Stimulated activated CD4-positive, alpha-beta T cell treated with anti-CD3 and anti-CD28 coated beads, Interleukin-2, amount 100 ng/mL, for 48 hours (primary cell): ENCODE measurements at regions not wholly inside any gene's neighbourhood (a gene's known extent, or its start where the extent isn't known, plus 50 kb on each side); places are given as distances from the start of the nearest gene placed in this dataset.

Source experiments
- DNase-seq, 2 donors: peaks; one replicate each; pipeline ENCODE4 v3.0.0-alpha.2; 2020

DNA sequence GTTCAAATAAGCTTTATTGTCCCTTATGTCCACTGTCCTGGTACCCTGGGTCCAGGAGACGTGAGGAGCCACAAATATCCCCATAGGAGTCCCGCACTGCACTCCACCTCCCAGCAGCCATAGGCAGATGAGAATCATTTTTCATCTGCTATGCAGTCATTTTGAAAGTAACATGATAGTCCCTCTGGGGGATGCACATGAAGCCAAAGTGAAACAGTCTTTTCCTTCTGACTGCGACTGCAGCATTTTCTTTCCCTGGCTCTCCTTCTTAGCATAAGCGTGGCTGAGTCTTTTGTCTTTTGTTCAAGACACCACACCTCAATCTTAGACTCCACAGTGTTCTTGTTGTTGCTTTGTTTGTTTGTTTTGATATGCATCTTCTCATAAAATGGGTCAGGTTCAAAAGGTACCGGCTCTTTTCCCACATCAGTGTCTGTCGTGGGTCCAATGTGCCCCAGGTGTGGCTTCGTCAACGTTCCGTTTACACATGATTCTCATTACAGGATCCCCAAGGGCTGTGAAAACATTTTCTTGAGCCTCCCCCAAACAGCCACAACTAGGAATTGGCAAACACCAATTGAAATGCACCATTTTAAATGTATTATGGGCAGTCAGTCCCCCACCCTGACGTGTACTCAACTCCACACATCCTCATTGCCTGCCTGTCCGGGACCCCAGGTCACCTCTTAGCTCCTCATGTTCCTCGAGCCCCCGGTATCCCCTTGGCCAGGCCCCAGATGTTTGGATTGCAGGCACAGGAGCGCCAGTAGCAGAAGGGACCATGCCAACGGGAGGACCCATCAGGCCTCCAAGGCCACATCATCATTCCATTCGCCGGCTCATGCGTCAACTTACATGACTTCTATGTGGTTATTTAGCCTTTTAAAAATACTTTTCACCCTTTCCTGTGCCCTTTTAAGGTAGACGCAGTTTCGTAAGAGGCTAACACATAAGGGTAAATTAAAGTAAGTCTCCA, 237.8 kb upstream of the DAPK1 start:
- DNase-seq: no peak

DNA sequence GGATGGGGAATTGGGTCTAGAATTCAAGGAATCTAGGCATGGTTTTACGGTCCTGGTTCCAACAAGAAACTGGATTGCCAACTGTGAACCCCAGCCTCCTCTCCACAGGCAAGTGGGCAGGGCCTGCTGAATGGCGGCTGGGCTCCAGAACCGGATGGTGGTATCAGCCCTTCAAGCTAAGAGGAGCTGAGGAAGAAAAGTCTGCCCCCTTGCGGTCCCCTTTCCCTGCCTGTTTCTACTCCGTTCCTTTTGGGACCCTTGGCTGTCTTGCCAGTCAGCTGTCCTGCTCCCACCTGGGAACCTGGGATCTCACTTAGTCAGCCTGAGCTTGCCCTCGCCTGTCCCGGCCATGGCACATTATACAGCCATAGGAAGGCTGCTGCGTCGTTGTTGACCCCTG, 234.4 kb upstream of the DAPK1 start:
- DNase-seq: no peak

DNA sequence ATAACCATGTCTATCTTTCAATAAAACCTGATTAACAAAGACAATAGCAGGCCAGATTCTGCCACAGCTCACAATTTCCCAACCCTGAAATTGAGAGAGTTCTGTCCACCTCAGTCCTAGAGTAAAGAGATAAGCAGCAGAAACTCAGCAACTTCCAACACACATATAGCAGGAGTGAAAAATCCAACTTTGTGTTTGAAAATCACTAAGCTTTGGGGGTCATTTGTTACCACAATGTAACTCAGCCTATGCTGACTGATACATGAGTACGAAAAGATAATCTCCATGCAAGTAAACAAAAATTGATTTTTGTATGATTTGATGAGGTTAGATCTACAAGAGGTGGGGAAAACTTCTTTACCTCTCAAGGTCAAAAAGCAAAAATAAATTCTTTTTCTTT, 231.0 kb upstream of the DAPK1 start:
- DNase-seq: no peak

DNA sequence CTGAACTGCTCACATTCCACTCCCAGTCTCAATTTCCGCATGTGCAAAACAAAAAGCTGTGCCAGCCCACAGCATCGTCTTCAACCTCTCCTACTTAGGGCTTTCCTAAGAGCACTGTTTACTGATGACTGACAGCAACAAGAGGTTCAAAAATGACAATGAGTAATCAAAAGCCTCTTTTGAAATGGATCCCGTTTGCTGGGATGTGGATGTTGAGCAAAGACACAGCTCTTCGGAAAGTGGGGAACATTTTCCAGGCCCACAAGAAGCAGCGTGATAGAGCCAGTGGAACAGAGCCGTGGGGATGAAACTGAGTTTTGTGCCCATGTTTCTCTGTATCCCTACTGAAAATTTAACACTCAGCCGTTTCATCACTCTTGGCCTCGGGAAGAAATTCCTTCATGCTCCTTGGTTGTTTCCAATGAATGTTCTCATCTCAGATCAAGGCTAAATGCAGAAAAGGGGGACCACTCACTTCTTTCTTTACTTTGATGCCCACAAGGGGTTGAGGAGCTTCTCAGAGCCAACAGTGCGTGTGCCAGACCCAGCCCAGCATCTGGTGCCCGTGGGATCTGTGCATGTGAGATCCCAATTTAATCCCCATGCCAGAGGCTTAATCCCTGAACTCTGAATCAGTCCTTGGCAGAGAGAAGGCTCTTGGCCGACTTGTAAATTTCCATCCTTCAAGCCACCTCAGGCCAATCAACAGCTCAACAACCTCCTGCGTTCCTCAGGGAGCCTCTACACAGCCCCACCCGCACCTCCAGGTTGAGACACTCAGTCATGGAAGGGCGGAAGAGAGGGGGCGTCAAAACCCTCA, 230.2 kb upstream of the DAPK1 start:
- DNase-seq: no peak

DNA sequence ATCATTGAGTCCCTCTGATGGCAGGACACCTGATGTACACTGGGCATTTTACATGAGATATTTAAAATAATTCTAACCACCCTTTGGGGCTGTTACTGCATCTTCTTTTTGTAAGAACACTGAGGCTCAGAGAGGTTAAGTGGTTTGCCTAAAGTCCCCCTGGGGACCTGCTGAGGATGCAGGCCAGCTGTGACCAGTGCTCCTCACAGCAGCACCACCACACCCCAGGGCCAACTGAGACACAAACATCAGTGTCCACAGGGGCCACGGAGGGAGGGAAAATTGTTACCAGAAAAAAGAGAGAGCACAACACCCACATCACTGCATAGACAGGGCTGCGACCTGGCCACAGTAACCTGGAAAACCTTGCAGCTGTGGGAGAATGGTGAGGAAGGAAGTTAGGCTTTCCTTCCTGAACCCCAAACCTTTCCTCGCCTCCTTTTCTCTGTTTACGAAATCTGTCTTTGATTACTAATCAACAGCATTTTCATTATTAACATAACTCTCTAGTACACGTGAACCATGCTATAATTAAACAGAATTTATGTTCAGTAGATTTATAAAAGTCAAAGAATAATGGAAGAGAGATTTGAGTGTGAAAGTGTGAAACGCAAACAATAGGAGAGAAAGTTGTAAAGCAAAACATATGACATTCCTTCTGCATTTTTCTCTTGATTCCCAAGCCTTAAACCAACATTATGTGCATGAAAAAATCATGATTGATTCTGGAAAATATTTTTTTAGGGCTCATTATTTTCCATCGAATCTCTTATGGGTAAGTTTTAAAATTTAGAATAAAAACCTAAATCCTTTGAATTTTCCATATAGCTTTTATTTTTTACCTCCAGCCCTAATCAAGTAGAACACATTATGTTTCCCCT, 228.1 kb upstream of the DAPK1 start:
- DNase-seq: no peak

DNA sequence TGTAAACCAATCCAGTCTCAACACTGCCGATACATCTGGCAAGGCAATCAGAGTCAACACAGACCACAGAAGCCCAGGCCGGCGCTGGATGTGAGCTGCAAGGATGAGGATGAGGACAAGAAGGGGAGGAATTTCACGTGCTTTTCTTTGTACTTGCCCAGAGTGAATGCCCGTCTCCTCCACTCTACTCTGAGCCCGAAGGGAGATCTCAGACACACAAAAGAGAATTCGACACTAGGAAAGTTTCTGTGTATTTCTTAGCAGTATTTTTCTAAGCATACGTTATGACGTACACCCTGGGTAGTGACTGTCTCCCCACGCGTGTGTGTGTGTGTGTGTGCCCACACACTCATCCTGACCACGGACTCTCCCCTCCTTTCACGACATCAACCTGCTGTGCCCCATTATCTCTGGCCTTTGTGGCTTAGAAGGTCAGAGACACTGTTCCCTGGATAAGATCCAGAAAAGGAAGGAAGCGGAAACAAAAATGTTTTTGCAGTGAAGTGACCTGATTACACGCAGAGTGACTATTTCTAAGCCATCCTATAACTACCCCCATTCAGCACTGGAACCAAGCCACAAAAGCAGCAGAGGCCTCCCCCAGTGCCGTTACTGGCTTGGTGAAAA, 227.3 kb upstream of the DAPK1 start:
- DNase-seq: no peak

DNA sequence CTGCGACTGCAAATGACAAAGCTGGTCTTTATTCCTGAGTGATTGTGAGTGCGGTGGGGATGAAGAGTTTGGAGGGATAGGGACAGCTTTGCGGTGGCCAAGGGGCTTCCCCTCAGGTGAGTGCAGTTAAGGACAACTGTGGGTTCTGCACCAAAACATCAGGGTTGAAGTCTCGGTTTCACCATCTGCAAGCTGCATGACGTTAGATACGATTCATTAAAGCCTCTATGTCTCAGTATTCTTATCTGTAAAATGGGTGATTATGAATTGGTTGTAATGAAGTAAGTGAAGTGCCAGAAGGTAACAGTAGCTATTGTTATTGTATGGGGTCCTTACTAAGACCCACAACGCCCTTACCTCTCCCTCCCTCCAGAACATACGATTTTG, 226.8 kb upstream of the DAPK1 start:
- no peak for DNase-seq

DNA sequence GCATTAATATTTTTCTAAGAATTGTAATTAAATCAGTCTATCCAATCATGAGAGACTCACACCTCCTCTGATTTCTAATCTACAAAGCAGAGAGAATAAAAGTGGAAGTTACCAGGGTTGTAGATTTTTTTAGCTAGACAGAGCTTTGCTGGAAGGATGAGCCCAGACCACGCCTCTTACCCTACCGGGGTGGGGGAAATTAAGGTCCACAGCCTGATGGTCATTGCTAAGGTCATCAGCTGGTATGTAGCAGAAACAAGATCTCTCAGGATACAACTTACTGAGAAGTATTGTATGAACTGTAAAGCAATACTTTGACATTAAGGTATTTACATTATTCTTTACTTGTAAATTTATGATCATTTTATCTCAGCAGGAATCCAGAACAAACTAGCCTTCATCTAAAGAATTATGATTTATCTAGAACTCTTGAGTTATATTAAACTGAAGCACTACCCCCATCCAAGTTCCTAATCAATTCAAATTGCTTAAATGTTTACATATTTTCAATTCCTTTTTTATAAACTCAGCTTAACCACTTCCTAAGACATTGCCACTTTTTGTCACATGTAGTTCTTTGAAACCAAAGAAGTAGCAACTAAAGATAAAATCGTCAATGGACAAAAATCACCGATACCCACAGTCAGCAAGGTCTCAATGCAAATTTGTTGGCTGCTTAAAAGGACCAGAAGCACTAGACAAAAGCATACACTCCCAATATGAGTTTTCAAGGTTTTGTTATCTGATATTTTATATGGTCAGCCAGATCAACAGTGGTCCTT, 225.8 kb upstream of the DAPK1 start:
- no peak for DNase-seq

DNA sequence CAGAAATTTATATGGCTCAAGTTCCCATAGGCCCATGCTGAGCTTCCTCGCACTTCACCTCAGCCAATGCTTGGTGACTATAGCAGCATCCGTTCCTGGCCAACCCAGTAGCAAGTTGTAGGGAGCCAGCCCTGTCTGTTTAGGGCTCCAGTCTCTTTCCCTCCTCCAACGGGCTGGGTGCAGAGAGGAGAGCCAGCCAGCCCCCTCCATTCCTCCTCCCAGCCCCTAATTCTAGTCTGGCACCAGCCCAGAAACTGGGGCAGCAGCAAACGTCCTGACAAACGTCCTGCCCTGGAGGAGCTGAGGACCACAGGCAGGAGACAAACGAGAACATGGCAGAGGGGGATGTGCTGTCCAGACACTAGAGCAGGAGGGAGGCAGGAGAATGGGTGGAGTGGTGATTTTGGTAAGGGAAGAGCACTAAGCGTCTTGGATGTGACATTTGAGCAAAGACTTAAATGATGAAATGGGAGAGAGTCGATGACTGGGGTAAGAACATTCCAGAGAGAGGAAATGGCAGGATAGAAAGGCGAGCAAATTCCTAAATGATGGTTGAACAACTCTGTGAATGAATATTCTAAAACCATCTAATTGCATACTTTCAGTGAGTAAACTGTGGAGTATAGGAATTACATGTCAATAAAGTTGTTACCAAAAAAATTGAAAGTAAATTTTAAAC, 222.5 kb upstream of the DAPK1 start:
- DNase-seq: no peak

DNA sequence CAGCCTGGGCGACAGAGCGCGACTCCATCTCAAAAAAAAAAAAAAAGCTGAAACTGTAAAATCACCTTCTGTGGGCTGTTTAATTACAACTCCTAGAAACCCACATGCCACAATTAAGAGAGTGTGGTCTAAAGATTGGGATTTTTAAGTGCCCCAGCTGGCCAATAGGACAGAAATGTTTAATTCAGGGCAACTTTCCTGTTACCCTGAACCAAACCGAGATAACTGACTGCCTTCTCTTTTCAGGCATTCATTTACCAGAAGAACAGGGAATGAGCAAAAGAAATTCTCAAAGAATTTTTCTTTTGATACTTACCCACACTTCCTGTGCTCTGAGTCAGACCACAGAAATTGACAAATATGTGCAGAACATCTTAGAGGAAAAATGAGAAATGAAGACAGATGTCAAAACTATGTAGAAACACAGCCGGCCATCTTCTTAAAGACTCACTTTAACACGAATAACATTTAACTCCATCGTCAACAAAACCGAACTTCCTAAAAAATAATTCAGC, 221.3 kb upstream of the DAPK1 start:
- DNase-seq: no peak

DNA sequence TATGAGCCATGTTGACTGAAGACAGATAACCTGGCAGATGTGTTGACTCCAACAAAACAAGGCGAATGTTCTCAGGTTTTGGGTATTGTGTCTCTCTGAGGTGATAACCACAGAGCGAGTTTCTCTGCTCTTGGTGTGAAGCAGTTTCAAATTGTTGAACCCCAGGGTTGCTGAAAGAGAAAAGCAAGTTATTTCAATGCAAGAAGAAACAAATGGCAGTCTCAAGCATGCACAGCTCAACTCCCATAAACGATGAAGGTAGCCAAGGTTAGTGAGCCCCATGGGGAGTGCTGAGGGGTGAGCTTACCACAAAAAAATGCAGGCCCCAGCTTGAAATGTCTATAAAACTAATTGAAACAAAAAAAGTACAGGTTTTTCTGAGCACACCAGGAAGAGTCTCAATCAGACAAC, 220.8 kb upstream of the DAPK1 start:
- DNase-seq: no peak

DNA sequence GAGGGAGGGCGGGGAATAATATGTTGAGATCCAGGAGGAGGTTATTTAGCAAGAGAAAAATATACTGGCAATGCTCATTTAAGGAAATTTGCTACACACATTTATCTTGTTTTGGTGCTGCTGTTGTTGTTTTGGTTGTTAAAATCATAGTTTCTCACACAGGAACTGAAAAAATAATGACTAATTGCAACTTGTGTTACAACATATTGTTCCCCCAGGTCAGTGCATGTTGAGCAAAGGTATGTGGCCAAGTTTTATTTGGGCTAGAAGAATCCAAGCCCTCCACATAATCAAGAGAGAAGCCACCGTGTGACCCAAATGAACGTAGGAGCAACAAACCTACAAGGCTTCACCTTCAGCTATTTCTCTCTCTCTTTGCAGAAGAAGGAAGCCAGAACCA, 220.3 kb upstream of the DAPK1 start:
- DNase-seq: no peak

DNA sequence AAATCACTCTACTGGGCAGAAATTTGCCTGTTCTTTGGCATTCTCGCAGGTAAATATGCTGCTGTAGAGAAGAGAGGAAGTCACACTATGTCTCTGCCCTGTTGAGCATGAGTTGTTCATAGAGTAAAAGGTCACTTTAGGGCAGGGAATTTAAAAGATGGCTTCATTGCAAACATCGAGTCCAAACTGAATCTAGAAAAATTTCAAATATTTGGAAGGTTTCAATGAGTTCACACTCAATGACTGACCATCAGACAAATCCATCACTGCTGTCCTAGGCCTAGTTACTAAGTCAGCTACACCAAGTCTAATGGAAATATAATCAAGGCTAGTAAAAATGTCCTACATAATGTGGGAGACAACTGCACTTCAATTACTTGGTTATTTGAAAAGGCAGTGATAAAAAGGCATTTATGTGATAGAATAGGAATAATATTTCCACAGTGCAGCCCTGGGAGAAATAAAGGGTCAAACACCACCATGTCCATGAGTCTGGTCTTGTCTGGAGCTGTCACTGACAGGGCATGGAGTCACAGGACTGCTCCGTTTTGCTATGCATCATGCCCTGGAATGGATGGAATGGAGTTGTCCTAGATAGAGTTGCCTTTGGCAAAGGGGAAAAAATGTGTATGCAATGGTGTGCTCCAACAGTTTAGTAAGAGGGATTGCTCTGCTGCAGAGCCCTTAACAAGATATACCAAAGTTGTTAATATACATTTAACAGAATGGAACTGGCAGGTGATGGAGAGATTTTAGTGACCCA, 218.5 kb upstream of the DAPK1 start:
- no peak for DNase-seq

DNA sequence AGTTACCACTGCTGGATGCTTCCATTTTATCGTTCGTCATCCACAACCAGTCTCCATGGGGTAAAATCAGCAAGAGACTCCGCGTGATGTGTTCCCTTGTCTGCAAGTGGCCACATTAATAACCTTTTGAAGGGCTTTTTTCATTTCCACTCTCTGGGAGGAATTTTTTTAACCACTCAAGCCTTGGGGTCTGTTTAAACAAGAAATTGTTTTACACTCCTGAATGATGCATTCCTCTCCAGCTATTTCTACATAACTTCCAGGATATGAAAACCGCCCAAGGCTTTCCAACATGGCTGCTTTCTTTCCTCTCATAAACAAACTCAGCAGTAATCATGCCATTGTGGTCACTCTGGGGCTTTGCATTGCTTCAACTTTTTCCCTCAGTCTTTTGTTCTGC, 217.2 kb upstream of the DAPK1 start:
- no peak for DNase-seq

DNA sequence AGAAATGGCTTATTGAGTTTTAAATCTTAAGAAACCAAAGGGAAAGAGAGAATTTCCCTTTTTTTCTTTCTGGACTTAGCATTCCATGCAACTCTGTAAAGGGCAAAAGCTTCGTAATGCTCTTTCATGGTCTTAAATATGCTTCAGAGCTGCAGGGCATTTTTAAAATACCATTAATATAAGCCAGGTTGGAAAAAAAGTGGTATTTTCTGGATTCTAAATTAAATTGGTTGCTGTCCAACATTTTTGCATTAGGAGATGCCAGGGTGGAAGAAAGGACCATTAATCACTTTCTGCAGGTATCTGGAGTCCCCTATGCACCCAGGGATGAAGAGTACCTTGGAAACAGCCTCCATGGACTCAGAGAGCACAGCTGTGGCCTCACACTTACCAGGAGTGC, 215.1 kb upstream of the DAPK1 start:
- DNase-seq: no peak

DNA sequence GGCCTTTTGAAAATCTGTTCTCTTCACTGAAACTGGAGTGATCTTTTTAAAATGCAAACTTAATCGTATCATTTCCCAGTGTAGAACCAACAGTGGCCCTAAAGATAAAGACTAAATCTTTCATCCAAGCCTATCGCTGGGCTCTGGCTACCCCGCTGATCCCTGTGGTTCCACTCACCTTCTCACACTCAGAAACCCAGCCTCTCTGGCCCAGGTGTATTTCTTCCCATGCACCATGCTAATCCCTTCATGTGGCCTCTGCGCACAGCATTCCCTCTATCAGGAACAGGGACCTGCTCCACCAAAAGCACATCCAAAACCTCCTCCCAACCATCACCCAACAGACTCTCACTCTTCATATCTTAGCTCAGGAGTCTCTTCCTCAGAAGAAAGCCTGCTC, 214.1 kb upstream of the DAPK1 start:
- no peak for DNase-seq

DNA sequence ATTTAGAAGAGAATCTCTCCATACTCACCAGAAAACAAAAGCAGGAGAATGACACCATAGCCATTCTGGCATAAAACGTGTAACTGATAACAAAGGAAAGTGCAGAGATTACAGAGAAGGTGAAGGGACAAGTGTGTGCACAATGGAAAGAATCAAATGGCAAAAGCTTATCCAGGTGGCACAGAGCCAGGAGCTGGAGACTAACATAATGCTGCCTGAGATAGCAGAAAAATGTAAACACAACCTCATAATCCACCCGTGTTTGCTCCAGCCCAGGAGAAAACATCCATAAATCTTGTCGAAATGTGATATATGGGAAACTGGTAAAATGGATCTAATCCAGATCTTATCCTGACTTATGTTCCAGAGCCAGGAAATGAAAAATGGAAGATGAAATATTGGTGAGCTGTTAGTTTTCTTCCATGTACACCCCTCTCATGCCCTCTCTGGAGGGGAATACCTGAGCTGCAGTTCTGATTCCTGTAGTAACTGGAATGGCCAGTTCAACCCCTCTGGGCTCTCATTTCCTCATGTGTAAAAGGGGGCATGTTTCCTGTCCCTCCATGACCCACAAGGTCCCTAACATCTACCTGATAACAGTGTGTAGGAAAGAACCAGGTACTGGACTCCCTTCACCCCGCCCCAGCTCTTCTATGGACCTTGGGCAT, 212.3 kb upstream of the DAPK1 start:
- DNase-seq: no peak

DNA sequence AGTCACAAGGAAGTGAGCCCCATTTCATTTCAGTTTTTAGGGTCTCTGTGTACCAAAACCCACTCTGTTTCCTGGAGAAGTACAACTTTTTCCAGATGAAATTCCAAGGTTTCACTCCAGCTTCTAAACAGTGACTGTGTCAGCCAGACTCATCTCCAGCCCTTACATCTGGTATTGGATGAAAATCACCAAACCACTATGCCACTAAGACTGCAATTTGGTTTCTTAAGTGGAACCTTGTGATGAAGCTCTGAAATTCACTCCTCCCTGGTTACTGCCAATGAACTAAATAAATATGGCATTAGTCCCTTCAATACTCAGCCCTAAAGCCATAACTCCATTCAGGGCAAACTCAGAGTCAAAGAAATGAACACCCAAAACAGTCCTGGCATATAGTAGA, 211.2 kb upstream of the DAPK1 start:
- DNase-seq: no peak

DNA sequence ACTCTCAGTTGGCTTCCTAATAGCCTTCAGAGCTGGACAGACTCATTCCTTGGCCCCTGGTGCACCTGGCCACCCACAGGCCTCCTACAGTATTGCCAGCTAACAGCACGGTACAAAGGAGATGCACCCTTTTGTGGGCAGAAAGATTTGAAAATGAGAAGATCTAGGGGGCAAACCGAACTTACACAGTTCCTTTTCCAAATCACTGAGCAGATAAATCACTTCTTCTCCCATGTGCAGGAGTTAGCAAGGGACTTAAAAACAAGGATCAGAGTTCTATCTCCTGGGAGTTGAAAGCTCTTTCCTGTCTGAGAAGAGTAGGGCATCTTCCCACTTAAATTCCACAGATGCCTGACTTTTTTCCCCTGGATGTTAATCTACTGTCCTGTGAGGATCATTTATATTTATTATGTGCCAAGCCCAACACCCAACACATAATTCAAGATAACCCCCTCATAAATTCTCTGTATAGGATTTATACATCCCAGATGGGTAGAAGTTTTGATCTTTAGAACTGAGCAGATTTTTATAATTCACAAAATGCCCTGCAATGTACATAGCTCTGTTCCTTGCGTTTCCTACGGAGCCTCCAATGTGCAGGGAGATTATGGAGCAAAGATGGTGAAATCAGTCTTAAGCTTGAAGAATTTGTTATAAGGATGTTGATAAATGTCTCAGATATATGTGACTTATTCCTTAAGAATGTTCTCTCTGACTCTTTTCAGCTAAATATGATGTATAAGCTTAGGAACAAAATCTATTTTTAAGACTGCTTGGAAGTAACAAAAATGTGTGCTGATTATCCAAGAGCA, 207.2 kb upstream of the DAPK1 start:
- no peak for DNase-seq
